Nucleus accumbens (tissue), 56 donors: ENCODE measurements at regions not wholly inside any gene's neighbourhood (a gene's known extent, or its start where the extent isn't known, plus 50 kb on each side); places are given as distances from the start of the nearest gene placed in this dataset.
"Not testable (repeated sequence)": the region's sequence is repeated elsewhere in the genome, so short reads cannot be mapped to it uniquely, and the experiment has no call there.

Experiments
- DNase-seq, 56 donors: peaks; one replicate each; lab custom pipeline; 2025; lab: John Stamatoyannopoulos, UW

- no peak for DNase-seq
Measured at GRCh38 chr4:118585015-118585414, 100.2 kb upstream of the METTL14 start.

- DNase-seq, result no peak
Measured at GRCh38 chr4:118586357-118586790, 98.8 kb upstream of the METTL14 start.

DNA sequence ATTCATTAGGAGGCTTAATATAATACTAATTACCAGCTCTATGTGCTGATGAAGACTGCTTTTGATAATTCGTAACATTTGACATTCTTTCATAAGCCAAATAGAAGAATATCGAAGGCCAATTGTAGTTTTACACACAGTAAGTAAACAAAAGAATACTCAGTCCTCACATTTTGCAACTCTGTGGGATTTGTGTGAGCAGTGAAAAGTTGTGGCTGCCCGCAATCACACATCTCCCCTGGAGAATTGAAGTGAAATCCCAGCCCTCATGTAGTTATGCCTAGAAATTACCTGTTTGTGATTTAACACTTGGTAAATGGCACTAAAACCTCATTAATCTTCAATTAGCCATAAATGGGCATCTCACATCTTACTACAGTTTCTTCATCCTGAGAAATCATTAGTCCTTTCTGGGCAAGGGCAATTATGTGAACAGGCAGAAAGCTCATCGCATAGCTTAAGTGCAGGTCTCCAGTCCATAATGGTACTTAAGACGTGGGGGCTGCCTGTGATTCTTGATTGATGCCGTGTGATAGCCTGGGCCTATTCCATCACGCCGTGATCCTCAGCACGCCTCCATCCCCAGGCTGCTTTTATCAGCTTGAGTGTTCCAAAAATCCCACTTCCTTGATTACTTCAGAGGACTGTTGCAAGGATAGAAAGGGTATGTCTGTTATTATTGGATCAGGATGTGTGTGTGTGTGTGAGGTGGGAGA is 97.9 kb upstream of the METTL14 start:
- DNase-seq, result no peak

- DNase-seq, result no peak
Measured at GRCh38 chr4:118587946-118588345, 97.2 kb upstream of the METTL14 start.

- DNase-seq, result peak in 15 of 56 donors; percentile 5 to 81 (median 21)
Measured at GRCh38 chr4:118589471-118590055, 95.6 kb upstream of the METTL14 start.

- peak; percentile 13 to 94 (median 76) for DNase-seq
Measured at GRCh38 chr4:118591339-118592046, 93.7 kb upstream of the METTL14 start.

DNA sequence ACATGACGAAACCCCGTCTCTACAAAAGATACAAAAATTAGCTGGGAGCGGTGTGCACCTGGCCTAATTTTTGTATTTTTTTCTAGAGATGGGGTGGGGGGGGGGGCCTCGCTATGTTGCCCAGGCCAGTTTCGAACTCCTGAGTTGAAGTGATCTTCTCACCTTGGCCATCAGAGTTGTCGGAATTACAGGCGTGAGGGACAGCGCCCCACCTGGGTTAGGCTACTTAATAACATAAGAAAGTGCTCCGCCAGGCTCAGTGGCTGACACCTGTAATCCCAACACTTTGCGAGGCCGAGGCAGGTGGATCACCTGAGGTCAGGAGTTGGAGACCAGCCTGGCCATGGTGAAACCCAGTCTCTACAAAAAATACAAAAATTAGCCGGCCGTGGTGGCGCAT is 92.9 kb upstream of the METTL14 start:
- not testable (repeated sequence) for DNase-seq

DNA sequence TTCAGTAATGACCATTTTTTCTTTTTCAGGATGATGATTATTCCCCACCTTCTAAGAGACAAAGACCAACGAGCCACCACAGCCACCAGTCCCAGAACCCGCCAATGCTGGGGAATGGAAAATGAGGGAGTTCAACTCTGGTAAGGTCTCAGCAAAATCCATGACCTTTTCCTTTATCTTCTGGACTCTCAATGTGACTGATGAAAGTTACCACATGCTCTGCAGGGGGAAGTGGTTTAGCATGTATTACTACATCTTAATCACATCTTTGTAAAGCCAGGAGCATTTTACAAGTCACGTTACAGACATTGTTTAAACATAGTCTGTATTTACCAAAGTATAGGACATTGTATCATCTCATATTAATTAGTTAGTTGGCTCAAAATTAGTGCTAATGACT is 89.3 kb upstream of the METTL14 start:
- not testable (repeated sequence) for DNase-seq

GRCh38 chr4:118625097-118625496 is 60.1 kb upstream of the METTL14 start:
- DNase-seq, result not testable (repeated sequence)

- peak in 1 of 56 donors; percentile 12 for DNase-seq
Measured at GRCh38 chr4:118629697-118630096, 55.5 kb upstream of the METTL14 start.

DNA sequence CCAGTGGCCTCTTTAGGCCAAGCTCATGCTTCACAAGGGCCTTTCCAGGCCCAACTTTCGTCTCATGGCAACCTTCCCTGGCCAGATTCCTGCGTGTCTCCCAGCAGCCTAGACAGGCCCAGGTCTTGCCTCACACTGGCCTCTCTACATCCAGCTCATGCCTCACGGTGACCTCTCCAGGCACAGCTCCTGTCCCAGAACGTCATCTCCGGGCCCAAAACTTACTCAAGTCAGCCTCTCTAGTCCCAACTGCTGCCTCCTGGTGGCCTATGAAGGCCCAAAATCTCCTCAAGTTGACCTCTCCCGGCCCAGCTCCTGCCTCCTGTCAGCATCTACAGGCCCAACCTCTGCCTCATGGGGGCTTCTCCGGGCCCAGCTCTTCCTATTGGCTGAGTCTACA is 54.3 kb upstream of the METTL14 start:
- DNase-seq, result not testable (repeated sequence)

DNA sequence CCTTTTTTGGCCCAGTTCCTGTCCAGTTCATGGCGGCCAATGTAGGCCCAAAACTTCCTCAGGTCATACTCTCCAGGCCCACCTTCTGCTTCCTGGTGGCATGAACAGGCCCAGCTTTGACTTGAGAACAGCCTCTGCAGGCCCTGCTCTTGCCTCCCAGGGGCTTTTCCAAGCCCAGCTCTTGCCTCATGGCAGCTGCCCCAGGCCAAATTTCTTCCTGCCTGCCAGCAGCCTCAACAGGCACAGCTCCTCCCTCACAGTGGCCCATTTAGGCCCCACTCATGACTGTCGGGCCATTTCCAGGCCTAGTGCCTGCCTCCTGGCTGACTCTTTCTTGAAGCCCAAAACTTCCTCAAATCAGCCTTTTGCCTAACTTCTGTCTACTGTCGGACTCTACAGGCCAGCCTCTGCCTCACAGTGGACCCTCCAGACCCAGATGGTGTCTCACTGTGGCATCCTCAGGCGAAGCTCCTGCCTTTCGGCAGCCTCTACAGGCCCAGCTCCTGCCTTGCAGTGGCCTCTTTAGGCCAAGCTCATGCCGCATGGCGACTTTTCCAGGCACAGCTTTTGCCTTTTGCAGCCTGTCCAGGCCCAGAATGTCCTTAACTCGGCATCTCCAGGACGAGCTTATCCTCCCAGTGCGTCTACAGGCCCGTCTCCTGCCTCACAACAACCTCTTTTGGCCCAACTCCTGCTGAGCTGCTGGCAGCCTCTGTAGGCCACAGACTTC is 53.7 kb upstream of the METTL14 start:
- DNase-seq, result not testable (repeated sequence)

DNA sequence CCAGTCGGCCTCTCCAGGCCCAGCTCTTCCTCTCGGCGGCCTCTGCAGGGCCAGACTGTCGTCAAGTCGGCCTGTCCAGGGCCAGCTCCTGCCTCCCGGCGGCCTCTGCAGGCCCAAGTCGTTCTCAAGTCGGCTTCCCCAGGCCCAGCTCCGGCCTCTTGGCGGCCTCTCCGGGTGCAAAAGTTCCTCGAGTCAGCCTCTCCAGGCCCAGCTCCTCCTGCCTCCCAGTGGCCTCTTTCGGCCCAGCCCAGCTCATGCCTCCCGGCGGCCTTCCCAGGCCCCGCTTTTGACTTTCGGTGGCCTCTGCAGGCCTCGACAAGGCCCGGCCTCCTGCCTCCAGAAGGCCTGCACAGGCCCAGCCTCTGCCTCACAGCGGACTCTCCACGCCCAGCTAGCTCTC is 51.7 kb upstream of the METTL14 start:
- not testable (repeated sequence) for DNase-seq

- DNase-seq, result not testable (repeated sequence)
Measured at GRCh38 chr4:118634126-118634875, 50.9 kb upstream of the METTL14 start.
